Liver (tissue), 3 donors: ENCODE measurements at regions not wholly inside any gene's neighbourhood (a gene's known extent, or its start where the extent isn't known, plus 50 kb on each side); places are given as distances from the start of the nearest gene placed in this dataset.

ENCODE experiments used
- CTCF ChIP-seq: fragments of 150-350 bp; IDR thresholded peaks from 2 replicates; pipeline ENCODE4 v1.5.1; 2017; ENCODE audit warnings: improper control_type of control experiment, low read depth, low read length; ENCODE audit not compliant: missing input control
- EGR1 ChIP-seq, 2 donors: IDR thresholded peaks; 2 replicates each; pipeline ENCODE4 v1.6.1; 2016 to 2018; ENCODE audit warnings: antibody characterized with exemption in 2 of 2, low read depth in 2 of 2
- FOXA1 ChIP-seq: IDR thresholded peaks from 2 replicates; pipeline ENCODE4 v1.6.1; 2016; ENCODE audit warnings: antibody characterized with exemption
- FOXA2 ChIP-seq: IDR thresholded peaks from 2 replicates; pipeline ENCODE4 v1.6.1; 2016; ENCODE audit warnings: antibody characterized with exemption
- MAX ChIP-seq: IDR thresholded peaks from 2 replicates; pipeline ENCODE4 v1.6.1; 2016; ENCODE audit warnings: antibody characterized with exemption
- RAD21 ChIP-seq, 2 donors: IDR thresholded peaks; 2 replicates each; pipeline ENCODE4 v1.6.1; 2016; ENCODE audit warnings: antibody characterized with exemption in 2 of 2, mild to moderate bottlenecking in 2 of 2
- REST ChIP-seq: IDR thresholded peaks from 2 replicates; pipeline ENCODE4 v1.6.1; 2016; ENCODE audit warnings: antibody characterized with exemption, mild to moderate bottlenecking
- TAF1 ChIP-seq: conservative IDR thresholded peaks from 2 replicates; pipeline ENCODE4 v1.6.1; 2016; ENCODE audit warnings: antibody characterized with exemption, mild to moderate bottlenecking
- YY1 ChIP-seq: IDR thresholded peaks from 2 replicates; pipeline ENCODE4 v1.6.1; 2016; ENCODE audit warnings: antibody characterized with exemption, mild to moderate bottlenecking
- ZBTB33 ChIP-seq: IDR thresholded peaks from 2 replicates; pipeline ENCODE4 v1.6.1; 2016; ENCODE audit warnings: antibody characterized with exemption
- donor health status: healthy.
- donor health status: healthy.

DNA sequence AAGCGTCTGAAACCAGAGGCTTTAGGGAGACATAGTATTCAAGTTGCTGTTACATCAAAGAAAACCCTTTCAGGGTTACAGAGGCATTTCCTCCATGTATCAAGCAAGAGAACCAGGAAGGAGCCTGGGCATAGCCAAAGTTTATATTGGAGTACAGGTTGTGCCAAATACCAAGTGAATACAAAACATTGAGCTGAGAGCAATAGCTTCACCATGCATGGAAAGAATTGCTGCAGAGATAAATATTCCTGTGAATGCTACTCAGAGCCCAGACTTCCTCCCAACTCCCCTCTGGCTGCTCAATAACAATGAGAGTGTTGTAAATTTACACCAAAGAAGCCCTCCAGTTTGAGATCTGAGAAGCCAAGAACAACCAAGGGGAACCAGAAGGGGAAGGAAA lies 618.9 kb downstream of the DHX35 start:
- TF ChIP-seq YY1 (no peak), FOXA2 (no peak), CTCF (no peak), FOXA1 (no peak), ZBTB33 (no peak), RAD21 (IDR thresholded peaks at IDR 0.05) (no peak), TAF1 (no peak), EGR1 (IDR thresholded peaks at IDR 0.05; ENCODE audit: low read depth in 2 of 2) (no peak), MAX (no peak), REST (no peak)
